Heart left ventricle (tissue), 16 donors: ENCODE measurements at regions not wholly inside any gene's neighbourhood (a gene's known extent, or its start where the extent isn't known, plus 50 kb on each side); places are given as distances from the start of the nearest gene placed in this dataset.

Experiments used
- ATAC-seq, 4 donors: fragments of 200-7000 bp; cut with Tn5 transposase; one replicate each; pipeline ENCODE4 v1.9.1; 2020 to 2022; ENCODE audit warnings: moderate library complexity in 4 of 4, mild to moderate bottlenecking in 3 of 4, moderate number of reproducible peaks in 1 of 4
- DNase-seq, 5 donors: peaks; one replicate each; pipeline ENCODE4 v3.0.0-alpha.2; 2020
- H3K27ac ChIP-seq, 12 donors: fragments of 200-600 bp; sonication (generic) in 4 of 12; one replicate each; pipeline versions ENCODE4 v1.5.0 to v1.8.0; 2016 to 2022; ENCODE audit warnings: mild to moderate bottlenecking in 2 of 12
- H3K27me3 ChIP-seq, 9 donors: fragments of 200-600 bp; sonication (generic) in 2 of 9; one replicate each; pipeline versions ENCODE4 v1.5.1 to v1.8.0; 2016 to 2022; ENCODE audit warnings: mild to moderate bottlenecking in 3 of 9
- H3K36me3 ChIP-seq, 9 donors: fragments of 200-600 bp; sonication (generic) in 2 of 9; one replicate each; pipeline versions ENCODE4 v1.5.0 to v1.8.0; 2018 to 2022; ENCODE audit warnings: mild to moderate bottlenecking in 2 of 9
- H3K4me1 ChIP-seq, 12 donors: fragments of 200-600 bp; sonication (generic) in 4 of 12; one replicate each; pipeline versions ENCODE4 v1.5.0 to v1.8.0; 2016 to 2022; ENCODE audit warnings: mild to moderate bottlenecking in 3 of 12
- H3K4me3 ChIP-seq, 12 donors: fragments of 200-600 bp; sonication (generic) in 4 of 12; one replicate each; pipeline versions ENCODE4 v1.5.0 to v1.8.0; 2017 to 2022; ENCODE audit warnings: mild to moderate bottlenecking in 9 of 12, moderate library complexity in 4 of 12
- H3K9me3 ChIP-seq, 12 donors: fragments of 200-600 bp; sonication (generic) in 4 of 12; one replicate each; pipeline versions ENCODE4 v1.5.0 to v1.8.0; 2016 to 2022; ENCODE audit warnings: mild to moderate bottlenecking in 1 of 12
- POLR2A ChIP-seq, 2 donors: fragments of 450-650 bp; IDR thresholded peaks; one replicate each; pipeline ENCODE4 v1.6.1; 2017; ENCODE audit warnings: antibody characterized with exemption in 2 of 2, mild to moderate bottlenecking in 2 of 2, moderate library complexity in 2 of 2
- WGBS, 4 donors: extraction: QIAGEN DNeasy Blood & Tissue Kit in 2 of 4; methylation state at CpG; one replicate each; pipeline versions ENCODE4 v1.1.5 to v1.1.7; 2013 to 2018; 5-methylcytosine and 5-hydroxymethylcytosine counted together
- intact Hi-C, 10 donors: fragments of 100-400 bp; cut with DNase I; formaldehyde crosslinking; loops; one replicate each; pipeline versions ENCODE4 v1.11.1 to v1.14.2; 2022
- TF ChIP-seq, protein P1 (sequence below), 12 donors: fragments of 200-600 bp; sonication (generic) in 4 of 12; IDR thresholded peaks; one replicate each; pipeline versions ENCODE4 v1.5.0 to v1.8.0; 2018 to 2022; ENCODE audit warnings: antibody characterized with exemption in 12 of 12, mild to moderate bottlenecking in 5 of 12
- donor health status: ischemic (EF 13 %, LVEDD 7.1; RV severe dilation, severe dysfunction).
- donor health status: healthy with polysubstance abuse.
- donor health status: DM: no; HTN: yes; CAD: no.
- donor health status: DM: no; HTN: no; CAD: no.
- donor health status: ischemic (EF 25% LVEDD 6.9; RV normal size, moderate dysfunction).
- donor health status: ischemic (EF 25% LVEDD 5.7; RV mildly dilated, moderate dysfunction).
- donor health status: healthy.
- donor health status: DM: yes; HTN: yes; CAD: no.
- donor health status: ischemic (EF 35%, LVEDD 5.7; RV mildly dilated, moderate dysfunction).
- donor health status: nonischemic (EF 11% LVEDD 7.7; RV severe dilation, severe dysfunction).
- donor health status: DM: yes; HTN: yes; CAD: no.
- donor health status: PGD.
- donor health status: ischemic (EF 29% LVEDD 5.4; RV normal size, mild dysfunction).
- donor health status: nonischemic (EF 23%, LVEDD 6.1; RV moderate dilation, normal function).

DNA sequence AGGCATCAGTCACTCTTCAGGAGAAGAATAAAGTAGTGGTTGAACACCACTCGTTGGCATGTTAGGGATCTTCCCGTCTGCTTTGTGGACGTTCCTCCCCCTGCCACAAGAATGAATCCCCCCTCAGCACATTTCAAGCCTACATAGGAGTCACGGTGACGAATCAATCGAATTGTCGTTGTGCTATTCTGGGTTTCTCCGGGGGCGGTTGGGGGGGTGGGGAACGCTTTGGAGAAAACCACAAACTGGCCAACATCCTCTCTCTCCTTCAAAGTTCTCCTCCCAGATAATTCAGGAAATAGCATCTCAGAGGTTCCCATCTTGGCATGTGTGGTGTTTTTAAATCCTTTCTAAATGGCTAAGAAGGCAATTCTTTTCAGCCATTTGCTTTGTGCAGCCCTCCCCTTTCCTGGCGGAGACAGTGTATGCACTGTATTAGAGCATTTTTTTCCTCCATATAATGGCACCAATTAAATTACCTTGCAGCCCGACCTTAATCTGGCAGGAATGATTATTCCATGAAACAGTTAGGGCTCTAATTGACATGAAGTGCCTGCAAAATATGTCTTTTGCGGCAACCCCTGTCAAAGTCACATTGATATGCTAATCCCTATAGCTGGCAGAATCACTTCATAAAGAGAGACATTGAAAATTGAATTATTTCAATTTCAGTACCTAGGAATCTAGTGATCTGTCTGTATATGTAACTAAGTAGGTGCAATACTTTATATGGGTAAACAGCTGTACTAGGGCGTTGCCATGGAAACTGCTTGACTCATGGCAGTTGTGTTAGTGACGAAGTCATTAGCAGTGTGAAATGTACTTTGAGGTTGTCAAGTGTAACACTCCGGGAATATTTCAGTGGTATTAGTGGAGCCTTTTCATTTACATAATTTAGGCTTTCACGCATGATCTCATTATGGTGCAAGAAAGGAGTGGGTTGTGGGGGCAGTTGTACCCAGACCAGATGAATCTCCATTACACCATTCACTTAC is 323.4 kb upstream of the SLC14A2 start:
- TF ChIP-seq POLR2A (IDR thresholded peaks at IDR 0.05), result no peak
- TF ChIP-seq, protein P1, sequence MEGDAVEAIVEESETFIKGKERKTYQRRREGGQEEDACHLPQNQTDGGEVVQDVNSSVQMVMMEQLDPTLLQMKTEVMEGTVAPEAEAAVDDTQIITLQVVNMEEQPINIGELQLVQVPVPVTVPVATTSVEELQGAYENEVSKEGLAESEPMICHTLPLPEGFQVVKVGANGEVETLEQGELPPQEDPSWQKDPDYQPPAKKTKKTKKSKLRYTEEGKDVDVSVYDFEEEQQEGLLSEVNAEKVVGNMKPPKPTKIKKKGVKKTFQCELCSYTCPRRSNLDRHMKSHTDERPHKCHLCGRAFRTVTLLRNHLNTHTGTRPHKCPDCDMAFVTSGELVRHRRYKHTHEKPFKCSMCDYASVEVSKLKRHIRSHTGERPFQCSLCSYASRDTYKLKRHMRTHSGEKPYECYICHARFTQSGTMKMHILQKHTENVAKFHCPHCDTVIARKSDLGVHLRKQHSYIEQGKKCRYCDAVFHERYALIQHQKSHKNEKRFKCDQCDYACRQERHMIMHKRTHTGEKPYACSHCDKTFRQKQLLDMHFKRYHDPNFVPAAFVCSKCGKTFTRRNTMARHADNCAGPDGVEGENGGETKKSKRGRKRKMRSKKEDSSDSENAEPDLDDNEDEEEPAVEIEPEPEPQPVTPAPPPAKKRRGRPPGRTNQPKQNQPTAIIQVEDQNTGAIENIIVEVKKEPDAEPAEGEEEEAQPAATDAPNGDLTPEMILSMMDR (IDR thresholded peaks at IDR 0.05), result no peak
- Histone ChIP-seq H3K9me3 (no peaks in the 10 kb centered on the region), H3K27ac (no peak overlapping the region), H3K27me3 (peaks cover 0 to 6% (median 0%) of the 10 kb centered on the region in 9 donors), H3K4me1 (peaks cover 0 to 5% (median 0%) of the 10 kb centered on the region in 12 donors), H3K36me3 (no peaks in the 10 kb centered on the region), H3K4me3 (no peak overlapping the region)
- 73 to 83% (median 80%) methylated on average over 17 of the region's 17 CpGs for WGBS, 4 donors
- DNase-seq (no peak), ATAC-seq (no peak)
- intact Hi-C loops, result no loop called here

DNA sequence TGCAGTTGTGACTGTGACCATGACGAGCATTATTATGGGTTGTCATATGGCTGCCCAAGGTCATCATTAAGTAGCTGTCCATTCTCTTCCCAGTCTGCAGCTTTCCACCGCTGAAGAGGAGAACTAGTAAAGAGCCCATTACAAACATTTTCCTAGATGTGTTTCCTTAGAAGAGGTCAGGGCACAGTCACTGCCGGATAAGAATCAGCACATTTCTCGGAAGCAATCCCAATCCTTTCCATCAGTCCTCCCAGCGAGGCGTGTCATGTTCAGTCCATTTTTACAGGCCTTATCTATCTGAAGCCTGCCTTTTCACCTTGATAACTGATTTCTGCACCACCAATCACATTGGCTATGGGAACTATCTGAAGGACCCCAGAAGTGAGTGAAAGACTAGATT is 319.9 kb upstream of the SLC14A2 start:
- H3K27me3 ChIP-seq, result peaks cover 0 to under 1% (median 0%) of the 10 kb centered on the region in 9 donors
- ATAC-seq (no peak), DNase-seq (no peak)
- H3K4me1 ChIP-seq, result peaks cover 0 to 5% (median 0%) of the 10 kb centered on the region in 12 donors
- intact Hi-C loops, result no loop called here
- WGBS, 4 donors, result 78 to 85% (median 81%) methylated on average over 6 of the region's 6 CpGs
- no peak overlapping the region for H3K4me3 ChIP-seq
- no peak overlapping the region for H3K27ac ChIP-seq
- H3K9me3 ChIP-seq, result no peaks in the 10 kb centered on the region
- H3K36me3 ChIP-seq, result no peaks in the 10 kb centered on the region
- no peak for TF ChIP-seq POLR2A (IDR thresholded peaks at IDR 0.05)
- TF ChIP-seq, protein P1 (IDR thresholded peaks at IDR 0.05), result no peak

DNA sequence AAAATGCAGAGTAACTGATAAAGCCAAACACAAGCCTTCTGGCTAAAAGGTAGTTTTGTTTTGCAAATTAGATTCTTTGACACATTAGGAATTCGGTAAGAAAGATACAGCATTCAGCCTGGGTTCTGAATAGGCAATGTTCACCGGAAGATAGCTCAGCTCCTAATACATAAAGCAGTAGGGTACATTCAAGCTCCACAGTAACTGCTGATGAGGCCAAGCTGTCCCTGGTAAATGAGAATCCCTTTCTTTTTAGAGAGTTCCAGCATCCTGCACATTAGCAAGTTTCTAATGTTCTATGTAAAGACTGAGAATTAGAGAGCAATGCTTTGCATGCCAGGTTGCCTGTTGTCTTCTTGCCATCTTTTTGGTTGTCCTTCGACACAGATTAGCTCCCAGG is 316.3 kb upstream of the SLC14A2 start:
- WGBS, 4 donors, result 83 to 88% (median 85%) methylated on average over 3 of the region's 3 CpGs
- no peak overlapping the region for H3K27ac ChIP-seq
- H3K27me3 ChIP-seq, result no peaks in the 10 kb centered on the region
- TF ChIP-seq, protein P1 (IDR thresholded peaks at IDR 0.05), result no peak
- TF ChIP-seq POLR2A (IDR thresholded peaks at IDR 0.05), result no peak
- no peaks in the 10 kb centered on the region for H3K9me3 ChIP-seq
- H3K4me3 ChIP-seq, result no peak overlapping the region
- ATAC-seq (no peak), DNase-seq (no peak)
- H3K4me1 ChIP-seq, result peaks cover 0 to 1% (median 0%) of the 10 kb centered on the region in 12 donors
- intact Hi-C loops, result no loop called here
- no peaks in the 10 kb centered on the region for H3K36me3 ChIP-seq

DNA sequence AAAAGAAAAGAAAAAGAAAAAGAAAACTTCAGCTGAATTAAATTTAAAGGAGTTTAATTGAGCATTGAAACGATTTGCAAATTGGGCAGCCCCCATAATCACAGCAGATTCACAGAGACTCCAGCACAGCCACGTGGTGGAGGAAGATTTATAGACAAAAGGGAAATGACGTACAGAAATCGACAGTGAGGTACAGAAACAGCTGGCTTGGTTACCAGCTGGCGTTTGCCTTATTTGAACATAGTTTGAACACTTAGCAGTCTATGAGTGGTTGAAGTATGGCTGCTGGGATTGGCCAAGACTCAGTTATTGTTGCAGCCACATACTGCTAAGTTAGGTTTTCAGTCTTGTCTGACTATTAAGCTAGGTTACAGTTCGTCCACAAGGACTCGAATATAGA is 312.2 kb upstream of the SLC14A2 start:
- Histone ChIP-seq H3K27ac (no peak overlapping the region), H3K4me1 (peaks cover 0 to 13% (median 0%) of the 10 kb centered on the region in 12 donors), H3K27me3 (no peaks in the 10 kb centered on the region), H3K9me3 (no peaks in the 10 kb centered on the region), H3K36me3 (no peaks in the 10 kb centered on the region), H3K4me3 (no peak overlapping the region)
- 79 to 83% (median 81%) methylated on average over 7 of the region's 7 CpGs for WGBS, 4 donors
- no peak for ATAC-seq
- TF ChIP-seq POLR2A (IDR thresholded peaks at IDR 0.05), result no peak
- TF ChIP-seq, protein P1 (IDR thresholded peaks at IDR 0.05), result no peak
- intact Hi-C loops, result loop anchor here in 1 of 10 donors (10.0 kb wide), 1 partner anchor 58 kb away; no protein-coding TSS in a partner anchor
- no peak for DNase-seq
